GM21619 (cell line): ENCODE measurements at regions not wholly inside any gene's neighbourhood (a gene's known extent, or its start where the extent isn't known, plus 50 kb on each side); places are given as distances from the start of the nearest gene placed in this dataset.
A peak's percentile ranks its signal among the peaks of the same experiment; 100 is the strongest.

ENCODE experiments used
- ATAC-seq: cut with Tn5 transposase; IDR thresholded peaks from one replicate; pipeline ENCODE4 v1.9.1; 2021; ENCODE audit not compliant: unreplicated experiment

GRCh38 chr15:31261266-31262142 is 65.1 kb upstream of the KLF13 start:
- ATAC-seq: no peak

- ATAC-seq: no peak
Measured at GRCh38 chr15:31262143-31262530, 64.5 kb upstream of the KLF13 start.

GRCh38 chr15:31262901-31263671 is 63.5 kb upstream of the KLF13 start:
- peak; percentile 29 for ATAC-seq

- peak; percentile 21 for ATAC-seq
Measured at GRCh38 chr15:31263751-31264558, 62.7 kb upstream of the KLF13 start.

GRCh38 chr15:31264559-31265089 is 62.0 kb upstream of the KLF13 start:
- ATAC-seq: no peak

GRCh38 chr15:31265090-31265870 is 61.4 kb upstream of the KLF13 start:
- ATAC-seq: peak; percentile 2

GRCh38 chr15:31265871-31266711 is 60.5 kb upstream of the KLF13 start:
- ATAC-seq: peak; percentile 48

- ATAC-seq: peak; percentile 8
Measured at GRCh38 chr15:31266712-31267111, 59.9 kb upstream of the KLF13 start.

- ATAC-seq: no peak
Measured at GRCh38 chr15:31267161-31268107, 59.2 kb upstream of the KLF13 start.

GRCh38 chr15:31268108-31268501 is 58.5 kb upstream of the KLF13 start:
- no peak for ATAC-seq

GRCh38 chr15:31268911-31269784 is 57.5 kb upstream of the KLF13 start:
- ATAC-seq: no peak

GRCh38 chr15:31269816-31270575 is 56.6 kb upstream of the KLF13 start:
- no peak for ATAC-seq

GRCh38 chr15:31270767-31271166 is 55.9 kb upstream of the KLF13 start:
- ATAC-seq: no peak

GRCh38 chr15:31271224-31271635 is 55.4 kb upstream of the KLF13 start:
- ATAC-seq: no peak

GRCh38 chr15:31271711-31272557 is 54.7 kb upstream of the KLF13 start:
- ATAC-seq: no peak
